HG03439 (cell line): ENCODE measurements at regions not wholly inside any gene's neighbourhood (a gene's known extent, or its start where the extent isn't known, plus 50 kb on each side); places are given as distances from the start of the nearest gene placed in this dataset.

Experiments used
- ATAC-seq: cut with Tn5 transposase; IDR thresholded peaks from one replicate; pipeline ENCODE4 v1.9.1; 2021; ENCODE audit warnings: mild to moderate bottlenecking, moderate library complexity; ENCODE audit not compliant: unreplicated experiment

DNA sequence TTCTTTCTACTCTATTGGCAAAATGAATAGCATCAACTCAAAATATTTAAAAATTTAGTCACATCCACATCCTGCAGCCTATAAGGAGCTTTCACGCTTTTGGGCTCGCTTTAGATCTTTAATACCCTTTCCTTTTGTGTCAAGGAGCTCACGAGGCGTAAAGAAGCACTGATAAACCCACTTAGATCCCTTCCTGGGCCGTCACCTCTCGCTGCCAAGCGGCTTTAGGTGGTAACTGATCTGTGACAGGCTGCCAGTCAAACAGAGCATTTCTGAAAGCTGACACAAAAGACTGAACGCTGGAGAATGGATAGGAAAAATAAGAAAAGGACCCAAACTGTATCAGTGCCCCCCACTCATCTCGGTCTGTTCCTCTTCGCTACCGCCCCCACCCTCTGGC is 385.7 kb upstream of the MMS22L start:
- no peak for ATAC-seq

DNA sequence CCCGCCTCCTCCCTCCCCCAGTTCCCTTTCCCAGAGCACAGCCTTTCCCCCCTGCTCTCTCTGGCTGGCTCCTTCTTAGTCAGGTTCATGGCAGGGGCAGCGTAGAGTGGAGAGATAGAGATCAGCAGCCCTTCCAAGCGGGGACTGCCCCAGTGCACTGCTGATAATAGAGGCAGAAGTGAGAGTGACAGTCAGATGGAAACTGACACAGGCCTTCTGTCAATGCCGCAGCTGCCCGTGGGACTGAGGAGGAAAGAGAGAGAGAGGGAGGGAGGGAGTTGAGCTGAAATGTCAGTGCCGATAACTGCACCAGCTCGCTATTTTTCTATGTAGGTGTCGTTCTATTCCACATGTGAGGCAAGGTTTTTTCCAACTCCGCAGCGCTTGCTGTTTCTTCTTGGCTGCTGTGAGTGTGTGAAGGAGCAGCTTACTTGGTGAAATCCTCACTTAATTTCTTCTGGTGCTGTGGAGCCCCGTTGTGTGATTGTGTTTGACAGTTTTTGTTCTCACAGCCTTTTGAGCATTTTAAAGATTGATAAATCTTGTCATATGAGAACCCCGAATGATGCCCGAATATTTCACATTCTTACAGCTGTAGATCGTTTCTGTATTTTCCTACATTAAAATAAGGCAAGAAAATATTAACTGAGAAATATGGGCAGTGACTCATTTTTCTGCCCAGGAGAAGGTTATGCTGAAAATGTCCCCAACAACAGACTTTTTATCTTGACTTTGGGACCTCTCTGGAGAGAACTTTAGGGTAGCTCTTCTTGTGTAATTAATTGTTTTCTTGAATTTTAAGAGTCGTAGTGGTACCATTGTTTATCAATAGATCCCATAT is 386.4 kb upstream of the MMS22L start:
- peak; percentile 100 for ATAC-seq

DNA sequence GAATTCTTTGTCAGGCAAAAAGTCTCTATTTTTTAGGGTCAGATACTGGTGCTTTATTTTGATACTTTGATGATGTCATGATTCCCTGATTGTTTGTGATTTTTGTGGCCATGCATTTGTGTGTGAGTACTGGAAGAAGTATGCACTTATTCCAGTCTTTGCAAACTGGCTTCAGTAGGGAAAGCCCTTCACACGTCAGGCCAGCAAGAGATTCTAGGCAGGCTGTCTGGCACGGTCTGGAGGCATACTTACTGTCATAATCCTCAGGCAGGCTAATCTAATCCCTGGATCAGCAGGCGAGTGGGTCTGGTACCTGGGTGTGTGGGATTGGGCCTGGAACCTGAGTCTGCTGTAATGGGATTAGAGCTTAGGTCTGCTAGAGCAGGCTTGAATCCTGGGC is 391.8 kb upstream of the MMS22L start:
- no peak for ATAC-seq

DNA sequence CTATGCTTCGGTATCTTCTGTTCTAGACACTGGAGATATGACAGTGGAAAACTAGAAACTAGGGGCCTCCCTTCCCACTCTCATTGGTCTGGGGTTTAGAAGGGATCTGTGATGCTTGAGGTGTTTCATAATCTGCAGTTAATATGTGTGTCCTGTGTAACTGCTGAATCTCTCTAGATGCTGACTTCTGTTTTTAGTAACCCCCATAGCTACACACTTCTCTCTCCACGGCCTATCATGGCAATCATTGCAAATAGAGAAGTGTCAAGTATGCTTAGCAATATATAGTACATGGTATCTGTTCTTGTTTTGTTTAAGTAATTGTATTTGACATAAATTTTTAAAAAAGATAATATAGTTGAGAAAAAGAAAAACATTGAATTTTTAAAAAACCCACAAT is 394.6 kb upstream of the MMS22L start:
- no peak for ATAC-seq

DNA sequence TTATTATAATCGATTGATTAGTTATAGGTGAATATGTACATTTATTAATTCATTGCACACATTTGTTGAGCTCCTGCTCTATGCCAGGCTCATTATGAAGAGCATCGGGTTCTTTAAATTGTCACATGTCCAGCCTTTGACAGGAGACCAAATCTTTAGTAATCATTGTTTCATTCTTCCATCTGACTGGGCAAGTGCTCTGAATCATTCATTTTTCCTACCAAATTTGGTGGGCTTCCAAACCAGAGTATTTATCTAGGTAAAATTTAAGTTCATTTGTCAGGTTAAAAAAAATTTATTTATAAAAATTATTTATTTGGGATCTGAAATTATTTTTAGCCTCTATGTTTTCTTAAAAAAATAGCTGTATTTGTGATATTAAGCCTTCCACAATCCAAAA is 404.9 kb upstream of the MMS22L start:
- ATAC-seq: no peak

DNA sequence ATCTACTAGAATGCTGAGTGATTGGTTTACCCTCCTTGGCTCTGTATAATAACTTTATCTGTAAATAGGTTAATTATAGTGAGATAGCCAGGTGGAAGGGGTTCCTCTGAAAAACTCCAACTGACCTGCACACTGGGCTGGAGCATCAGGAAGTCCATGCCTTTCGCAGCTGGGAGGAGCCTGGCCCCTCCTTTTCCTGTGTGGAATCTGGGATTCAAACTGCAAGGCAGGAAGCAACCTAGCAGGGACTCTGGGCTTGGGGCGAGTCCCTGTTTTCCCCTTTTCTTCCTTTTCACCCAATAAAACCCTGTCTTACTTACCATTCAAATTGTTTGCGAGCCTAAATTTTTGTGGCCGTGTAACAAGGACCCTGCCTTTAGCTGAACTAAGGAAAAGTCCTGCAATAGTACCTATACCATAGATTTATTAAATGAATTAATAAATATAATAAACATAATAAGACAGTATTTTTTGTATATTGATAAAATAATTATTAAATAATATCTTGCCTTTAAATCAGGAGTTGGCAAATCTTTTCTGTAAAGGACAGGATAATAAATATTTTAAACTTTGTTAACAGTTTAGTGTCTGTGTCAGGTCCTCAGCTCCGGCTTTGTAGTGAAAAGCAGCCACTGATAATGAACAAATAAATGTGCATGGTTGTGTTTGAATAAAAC is 406.2 kb upstream of the MMS22L start:
- no peak for ATAC-seq

DNA sequence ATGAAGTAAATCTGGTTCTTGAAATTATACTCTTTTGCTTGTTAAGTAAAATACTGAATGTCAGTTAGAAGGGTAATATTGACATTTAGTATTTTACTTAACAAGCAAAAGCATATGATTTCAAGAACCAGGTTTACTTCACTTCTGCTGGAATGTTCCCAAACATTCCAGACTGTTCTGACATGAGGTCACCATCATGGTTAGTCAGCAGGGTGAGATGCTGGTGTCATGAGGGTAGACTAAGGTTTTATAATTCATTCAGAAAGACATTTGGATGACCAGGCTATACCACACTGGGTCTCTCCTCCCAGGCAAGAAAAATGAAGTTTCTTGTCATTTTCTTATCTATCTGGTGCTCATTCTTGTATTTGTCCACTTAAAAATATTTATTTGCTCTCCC is 414.4 kb upstream of the MMS22L start:
- no peak for ATAC-seq

DNA sequence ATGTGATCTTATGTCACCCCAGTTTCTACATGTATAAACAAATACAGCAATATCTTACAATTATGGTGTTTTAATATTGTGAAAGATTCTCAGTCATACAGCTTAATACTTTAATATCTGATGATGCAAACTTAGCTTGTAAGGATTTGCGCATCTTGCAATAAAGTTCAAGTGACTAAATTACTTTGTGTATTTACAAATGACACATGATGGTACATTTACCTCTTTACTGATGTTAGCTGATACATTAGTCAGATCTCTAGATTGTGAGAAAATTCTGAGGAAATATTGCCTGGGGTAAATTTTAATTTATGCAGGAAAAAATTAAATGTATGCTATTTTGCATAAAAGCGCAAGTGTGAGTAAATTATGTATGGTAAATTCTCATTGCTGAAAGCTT is 418.8 kb upstream of the MMS22L start:
- no peak for ATAC-seq

DNA sequence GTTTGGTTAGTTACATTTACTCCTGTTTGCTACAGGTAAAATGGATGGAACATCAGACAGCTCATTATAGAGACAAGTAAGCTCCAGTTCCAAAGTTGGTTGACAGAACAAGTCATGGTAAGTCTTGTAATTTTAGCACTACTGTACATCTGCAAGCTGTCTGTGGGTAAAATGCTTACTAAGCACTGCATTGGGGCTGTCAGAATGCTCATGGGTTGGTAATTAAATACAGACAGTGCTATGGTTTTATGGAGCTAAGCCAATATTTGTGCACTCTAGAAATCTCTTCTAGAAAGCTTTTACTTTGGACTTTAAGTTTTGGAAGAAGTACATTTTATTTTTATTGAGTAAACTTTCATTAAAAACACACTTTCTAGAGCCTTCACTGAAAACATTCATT is 419.2 kb upstream of the MMS22L start:
- ATAC-seq: no peak

DNA sequence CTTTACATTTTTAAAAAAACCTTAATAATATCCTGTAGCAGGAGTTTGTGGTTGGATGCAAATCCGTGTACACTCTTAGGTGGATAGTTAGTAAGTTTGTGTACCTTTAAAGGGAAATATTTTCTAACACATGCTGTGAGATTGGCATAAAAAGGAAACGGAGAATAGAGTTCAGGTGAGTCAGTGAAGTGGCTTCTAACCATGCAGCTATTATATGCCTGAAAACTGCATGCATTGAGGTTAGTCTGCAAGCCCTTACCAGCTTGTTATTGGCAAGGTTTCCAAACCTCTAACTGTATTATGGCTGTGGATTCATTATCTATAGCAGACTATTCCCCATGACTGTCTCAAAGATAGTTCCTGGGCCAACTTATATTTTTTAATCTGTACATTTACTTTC is 420.6 kb upstream of the MMS22L start:
- no peak for ATAC-seq

DNA sequence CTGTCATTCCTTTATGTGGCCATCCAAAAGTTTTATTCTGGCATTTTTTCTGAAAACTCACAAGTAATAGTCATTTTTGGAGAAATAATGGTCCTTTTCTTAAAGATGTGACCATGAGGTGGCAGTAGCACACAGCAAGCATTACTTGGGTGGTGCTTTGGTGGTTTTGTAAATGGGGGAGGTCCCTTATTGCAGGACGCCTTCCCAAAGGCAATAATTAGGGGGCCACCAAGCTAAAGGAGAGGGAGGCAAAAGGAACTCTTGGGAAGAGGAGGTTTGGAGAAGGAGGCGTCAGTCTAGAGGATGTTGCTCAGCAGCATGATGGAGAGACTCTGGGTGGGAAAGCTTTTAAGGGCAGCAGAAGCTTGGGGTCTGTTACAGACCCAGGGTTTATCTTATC is 422.6 kb upstream of the MMS22L start:
- ATAC-seq: no peak

DNA sequence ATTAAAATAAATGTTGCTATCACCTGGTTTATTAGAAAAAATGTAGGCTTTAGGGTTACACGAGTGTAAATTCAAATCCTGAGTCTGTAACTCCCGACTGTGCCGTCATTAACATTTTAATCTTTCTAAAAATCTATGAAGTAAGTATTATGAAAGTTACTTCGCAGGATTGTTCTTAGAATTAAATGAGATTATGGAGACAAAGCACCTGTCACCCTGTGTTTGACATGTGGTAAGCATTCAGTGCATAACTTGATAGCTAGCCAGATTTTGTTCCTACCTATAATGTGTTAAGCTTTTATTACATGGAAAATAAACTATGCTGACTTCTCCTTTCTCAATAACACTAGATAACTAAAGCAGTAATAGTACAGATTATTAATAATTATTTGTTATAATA is 429.7 kb upstream of the MMS22L start:
- ATAC-seq: no peak

DNA sequence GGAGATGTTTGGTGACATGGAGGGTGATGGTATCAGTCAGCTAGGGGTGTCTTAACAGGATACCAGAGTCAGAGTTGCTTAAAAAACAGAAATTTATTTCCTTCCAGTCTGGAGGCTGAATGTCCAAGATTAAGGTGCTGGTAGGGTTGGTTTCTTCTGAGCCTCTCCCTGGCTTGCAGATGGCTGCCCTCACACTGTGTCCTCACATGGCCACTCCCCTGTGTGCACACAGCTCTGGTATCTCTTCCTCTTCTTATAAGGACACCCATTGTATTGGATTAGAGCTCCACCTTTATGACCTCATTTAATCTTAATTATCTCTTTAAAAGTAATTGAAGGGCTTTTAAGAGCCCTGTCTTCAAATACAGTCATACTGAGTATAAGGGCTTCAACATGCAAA is 431.8 kb upstream of the MMS22L start:
- ATAC-seq: no peak

DNA sequence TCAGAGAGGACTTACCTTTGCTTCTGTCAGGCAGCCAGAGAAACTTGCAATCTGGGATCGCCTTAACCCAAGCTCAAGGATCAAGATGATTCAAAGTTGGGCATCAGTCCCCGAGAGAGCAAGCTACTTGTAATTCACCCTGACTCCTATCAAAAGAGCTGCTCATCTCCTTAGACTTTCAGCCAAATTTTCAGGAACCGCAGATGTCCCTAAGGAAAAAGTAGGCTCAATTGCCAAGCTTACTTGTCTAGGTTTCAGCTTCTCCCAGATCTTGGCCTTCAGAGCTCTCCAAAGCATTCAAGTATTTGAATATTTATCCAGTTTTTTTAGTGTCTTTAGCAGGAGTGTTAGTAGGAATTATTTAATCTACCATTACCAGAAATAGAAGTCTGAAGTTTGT is 434.1 kb upstream of the MMS22L start:
- no peak for ATAC-seq

DNA sequence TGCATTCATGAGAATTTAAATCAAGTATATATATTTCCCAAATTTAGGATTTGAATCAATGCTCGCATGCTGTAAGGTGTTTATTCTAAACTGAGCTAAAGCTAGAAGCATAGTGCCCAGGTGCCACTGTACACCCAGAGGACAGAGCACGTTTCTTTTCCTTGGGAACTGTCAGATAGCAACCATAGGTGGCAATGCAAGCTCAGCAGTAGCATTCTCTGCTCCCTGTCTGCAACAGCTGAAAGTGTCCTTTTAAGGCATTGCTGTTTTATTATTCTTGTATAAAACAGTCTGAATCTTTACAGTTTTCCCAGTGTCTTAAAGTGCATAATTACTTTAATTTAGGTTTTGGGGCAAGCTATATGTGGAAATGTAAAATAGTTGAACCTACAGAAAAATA is 443.4 kb upstream of the MMS22L start:
- no peak for ATAC-seq

DNA sequence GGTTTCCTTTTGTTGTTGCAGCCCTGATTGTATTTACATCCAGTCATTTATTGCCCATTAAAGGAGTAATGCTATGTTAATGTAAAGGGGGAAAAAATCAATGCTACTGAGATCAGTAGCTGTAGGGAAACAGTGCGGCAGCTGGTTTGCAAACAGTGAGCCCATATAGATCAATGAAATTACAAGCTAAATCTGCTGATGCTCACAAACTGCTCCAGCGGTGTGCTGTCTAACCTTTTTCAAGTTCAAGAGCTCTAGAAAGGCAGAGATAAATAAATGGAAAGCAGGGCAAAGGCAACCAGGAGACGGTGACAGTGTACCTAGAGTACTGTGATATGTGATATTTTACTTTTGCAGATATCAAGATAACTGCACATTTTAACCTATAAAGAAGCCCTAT is 449.0 kb upstream of the MMS22L start:
- no peak for ATAC-seq

DNA sequence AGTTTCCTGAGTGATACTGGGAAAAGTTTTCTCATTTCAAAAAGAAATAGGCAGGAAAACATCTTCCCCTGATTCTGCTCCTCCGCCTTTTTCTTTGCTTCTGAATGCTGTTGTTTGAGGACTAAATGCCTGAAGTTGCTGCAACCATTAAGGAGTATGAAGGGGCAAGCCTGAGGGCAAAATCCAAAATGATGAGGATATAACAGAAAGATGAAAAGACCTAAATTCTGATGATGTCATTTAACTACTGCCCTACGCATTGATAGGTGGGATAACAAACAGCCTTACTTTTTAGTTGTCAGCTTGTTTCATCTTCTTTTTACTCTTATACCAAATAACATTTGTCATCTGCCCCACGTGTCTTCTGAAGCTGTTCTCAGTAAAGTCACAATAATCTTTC is 474.6 kb upstream of the MMS22L start:
- ATAC-seq: no peak

DNA sequence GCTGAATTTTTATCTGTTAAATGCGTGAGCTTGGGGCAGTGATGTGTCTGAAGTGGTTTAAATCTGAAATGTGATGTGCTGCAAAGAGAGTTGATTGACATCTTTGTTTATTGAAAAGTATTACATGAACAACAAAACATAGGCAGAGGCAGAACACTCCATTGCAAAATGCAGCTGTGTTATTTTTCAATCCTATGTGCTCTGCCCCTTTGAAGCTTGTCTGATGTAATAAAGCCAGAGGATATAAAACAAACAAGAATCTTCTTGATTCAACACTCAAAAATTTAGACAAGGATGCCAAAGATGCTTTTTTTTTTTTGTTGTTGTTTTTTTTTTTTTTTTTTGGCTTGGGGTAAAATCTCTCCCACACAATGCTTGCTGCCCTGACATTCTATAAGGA is 482.4 kb upstream of the MMS22L start:
- ATAC-seq: no peak

DNA sequence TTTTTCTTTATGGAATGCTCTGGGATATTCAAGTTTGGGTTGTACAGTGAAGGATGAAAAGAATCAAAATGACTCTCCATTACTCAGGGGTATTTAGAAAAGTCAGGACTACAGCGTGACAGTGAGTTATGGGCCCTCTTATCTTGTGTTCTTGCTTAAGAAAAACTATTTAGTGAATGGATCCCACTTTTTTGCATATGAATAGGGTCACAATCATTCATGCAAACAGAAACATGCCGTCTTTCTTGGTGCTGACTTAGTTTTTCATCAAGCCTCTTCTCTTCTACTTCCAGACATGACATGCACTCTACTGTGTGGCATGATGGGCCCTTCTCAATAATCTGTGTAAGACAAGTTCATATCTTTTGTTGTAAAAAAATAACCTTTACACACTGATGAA is 488.4 kb upstream of the MMS22L start:
- no peak for ATAC-seq

DNA sequence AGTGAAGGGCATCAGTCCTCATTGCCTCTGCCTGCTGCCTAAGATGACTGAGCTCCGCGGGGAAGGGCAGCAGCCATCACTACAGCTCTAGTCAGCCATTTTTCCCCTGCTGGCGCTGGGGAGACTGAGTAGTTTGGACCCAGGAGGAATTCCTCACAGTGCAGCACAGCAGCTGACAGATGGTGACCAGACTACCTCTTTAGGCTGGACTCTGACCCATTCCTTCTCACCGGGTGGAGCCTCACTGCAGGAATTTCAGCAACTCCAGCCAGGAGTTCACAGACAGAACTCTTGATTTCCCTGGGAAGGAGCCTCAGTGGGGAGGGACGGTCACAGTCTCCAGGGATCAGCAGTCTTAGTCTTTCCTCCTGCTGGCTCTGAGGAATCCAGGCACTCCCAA is 492.0 kb upstream of the MMS22L start:
- ATAC-seq: no peak

DNA sequence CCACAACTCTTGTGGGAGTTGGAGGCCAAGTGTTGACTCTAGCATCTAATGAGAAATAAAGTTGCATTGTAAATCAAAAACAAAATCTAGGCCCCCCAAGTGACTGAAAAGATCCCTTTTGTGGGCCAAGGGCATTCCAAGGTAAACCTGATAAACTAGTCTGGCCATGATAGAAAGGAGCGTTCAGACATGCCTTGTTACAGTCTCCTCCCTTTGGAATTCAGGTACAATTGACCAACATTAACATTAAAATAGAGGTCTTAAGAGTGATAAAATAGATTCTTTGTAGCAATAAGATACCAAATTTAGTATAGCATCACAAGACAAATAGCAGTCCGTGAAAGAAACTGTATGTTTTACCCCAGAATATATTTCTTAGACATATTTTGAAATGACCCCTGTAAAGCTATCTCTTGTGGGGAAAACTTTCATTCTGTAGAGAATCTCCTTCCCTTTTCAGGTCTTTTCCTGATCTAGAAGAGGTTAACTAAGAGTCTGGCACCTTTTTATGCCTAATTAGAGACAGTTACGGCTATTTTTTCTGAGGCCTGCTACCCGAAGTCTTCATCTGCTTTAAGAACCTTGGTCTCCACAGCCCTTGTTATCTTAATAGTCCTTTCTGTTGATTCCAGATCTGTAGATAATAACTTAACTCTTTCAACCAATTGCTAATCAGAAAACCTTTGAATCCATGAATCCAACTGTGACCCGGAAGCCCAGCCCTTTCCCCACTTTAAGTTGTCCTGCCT is 495.4 kb upstream of the MMS22L start:
- no peak for ATAC-seq
